B cell (primary cell): ENCODE measurements at regions not wholly inside any gene's neighbourhood (a gene's known extent, or its start where the extent isn't known, plus 50 kb on each side); places are given as distances from the start of the nearest gene placed in this dataset.

ENCODE experiments used
- CTCF ChIP-seq: fragments of 200-600 bp; IDR thresholded peaks from one replicate; pipeline ENCODE4 v1.8.0; 2022; ENCODE audit warnings: antibody characterized with exemption, mild to moderate bottlenecking
- EZH2 ChIP-seq: IDR thresholded peaks from 2 replicates; pipeline ENCODE4 v1.6.1; 2012; ENCODE audit warnings: borderline replicate concordance, low read depth, mild to moderate bottlenecking, moderate library complexity, low read length; ENCODE audit not compliant: insufficient read depth, poor library complexity, severe bottlenecking

DNA sequence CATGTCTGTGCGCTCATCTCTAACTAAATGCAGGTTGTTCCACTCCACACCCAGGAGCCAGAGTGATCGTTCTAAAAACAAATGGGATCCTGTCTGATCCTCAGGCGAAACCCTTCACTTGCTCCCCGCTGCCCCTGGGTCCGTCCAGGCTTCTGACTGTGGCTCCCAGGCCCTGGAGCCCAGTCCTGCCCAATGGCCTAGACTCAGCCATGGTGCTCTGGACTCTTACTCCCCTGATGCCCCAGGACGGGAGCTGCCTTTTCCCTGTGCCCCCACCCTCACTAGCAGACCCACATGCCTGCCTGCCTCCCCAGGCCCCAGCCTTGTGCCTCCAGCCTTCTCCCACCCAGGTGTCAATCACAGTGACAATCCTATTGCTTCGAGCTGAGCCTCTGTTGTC lies 256.7 kb downstream of the BMP7 start:
- TF ChIP-seq CTCF (no peak), EZH2 (no peak)
